SH-SY5Y (cell line): ENCODE measurements at regions not wholly inside any gene's neighbourhood (a gene's known extent, or its start where the extent isn't known, plus 50 kb on each side); places are given as distances from the start of the nearest gene placed in this dataset.

ENCODE experiments used
- GATA2 ChIP-seq: IDR thresholded peaks from 2 replicates; pipeline ENCODE4 v1.6.1; 2011; ENCODE audit warnings: mild to moderate bottlenecking, low read depth, low read length
- GATA3 ChIP-seq: IDR thresholded peaks from 2 replicates; pipeline ENCODE4 v1.6.1; 2011; ENCODE audit warnings: low read depth, mild to moderate bottlenecking, low read length, moderate library complexity

GRCh38 chr20:6832811-6833210 is 65.3 kb downstream of the BMP2 start:
- no peak for TF ChIP-seq GATA2
- TF ChIP-seq GATA3, result no peak
